GM23338 (cell line): ENCODE measurements at regions not wholly inside any gene's neighbourhood (a gene's known extent, or its start where the extent isn't known, plus 50 kb on each side); places are given as distances from the start of the nearest gene placed in this dataset.

Experiments used
- CREB1 ChIP-seq: fragments of 250-450 bp; sonication (Bioruptor Pico); IDR thresholded peaks from 2 replicates; pipeline ENCODE4 v1.5.0; 2020; ENCODE audit warnings: low read depth, mild to moderate bottlenecking, moderate library complexity
- EZH2 ChIP-seq: fragments of 200-600 bp; sonication (generic); IDR thresholded peaks from one replicate; pipeline ENCODE4 v1.8.0; 2017; ENCODE audit warnings: antibody characterized with exemption, mild to moderate bottlenecking, low read depth; ENCODE audit not compliant: unreplicated experiment
- POLR2AphosphoS5 ChIP-seq: IDR thresholded peaks from 2 replicates; pipeline ENCODE4 v1.6.1; 2016; ENCODE audit warnings: antibody characterized with exemption, low read depth
- STAT1 ChIP-seq: IDR thresholded peaks from one replicate; pipeline ENCODE4 v1.6.1; 2016; ENCODE audit warnings: antibody characterized with exemption; ENCODE audit not compliant: unreplicated experiment
- ZNF114 ChIP-seq: fragments of 250-450 bp; sonication (Bioruptor Pico); IDR thresholded peaks from 2 replicates; pipeline ENCODE4 v1.5.0; 2020; ENCODE audit warnings: mild to moderate bottlenecking, moderate library complexity
- TF ChIP-seq, protein P1 (sequence below), 2 experiments: fragments of 200-600 bp in 1 of 2; sonication (generic) in 1 of 2; conservative IDR thresholded peaks; 2 replicates each; pipeline versions ENCODE4 v1.5.1 to v1.6.1; 2016 to 2017; ENCODE audit warnings: antibody characterized with exemption in 2 of 2, low read depth in 2 of 2, mild to moderate bottlenecking in 2 of 2, moderate library complexity in 1 of 2
- TF ChIP-seq, protein P2 (sequence below): IDR thresholded peaks from one replicate; pipeline ENCODE4 v1.6.1; 2018; ENCODE audit warnings: antibody characterized with exemption; ENCODE audit not compliant: unreplicated experiment

DNA sequence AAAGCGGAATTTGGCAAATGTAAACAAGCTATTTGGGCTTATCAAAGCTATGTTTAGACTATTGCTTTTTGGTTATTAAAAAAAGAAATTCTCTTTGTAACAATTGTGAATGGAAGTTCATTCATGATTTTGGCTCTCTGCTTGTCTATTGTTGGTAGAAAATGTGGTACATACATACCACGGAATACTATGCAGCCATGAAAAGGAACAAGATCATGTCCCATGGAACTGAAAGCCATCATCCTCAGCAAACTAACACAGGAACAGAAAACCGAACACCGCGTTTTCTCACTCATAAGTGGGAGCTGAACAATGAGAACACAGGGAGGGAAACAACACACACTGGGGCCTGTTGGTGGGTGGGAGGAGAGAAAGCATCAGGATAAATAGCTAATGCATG is 465.4 kb downstream of the SETD4 start:
- TF ChIP-seq, protein P1, sequence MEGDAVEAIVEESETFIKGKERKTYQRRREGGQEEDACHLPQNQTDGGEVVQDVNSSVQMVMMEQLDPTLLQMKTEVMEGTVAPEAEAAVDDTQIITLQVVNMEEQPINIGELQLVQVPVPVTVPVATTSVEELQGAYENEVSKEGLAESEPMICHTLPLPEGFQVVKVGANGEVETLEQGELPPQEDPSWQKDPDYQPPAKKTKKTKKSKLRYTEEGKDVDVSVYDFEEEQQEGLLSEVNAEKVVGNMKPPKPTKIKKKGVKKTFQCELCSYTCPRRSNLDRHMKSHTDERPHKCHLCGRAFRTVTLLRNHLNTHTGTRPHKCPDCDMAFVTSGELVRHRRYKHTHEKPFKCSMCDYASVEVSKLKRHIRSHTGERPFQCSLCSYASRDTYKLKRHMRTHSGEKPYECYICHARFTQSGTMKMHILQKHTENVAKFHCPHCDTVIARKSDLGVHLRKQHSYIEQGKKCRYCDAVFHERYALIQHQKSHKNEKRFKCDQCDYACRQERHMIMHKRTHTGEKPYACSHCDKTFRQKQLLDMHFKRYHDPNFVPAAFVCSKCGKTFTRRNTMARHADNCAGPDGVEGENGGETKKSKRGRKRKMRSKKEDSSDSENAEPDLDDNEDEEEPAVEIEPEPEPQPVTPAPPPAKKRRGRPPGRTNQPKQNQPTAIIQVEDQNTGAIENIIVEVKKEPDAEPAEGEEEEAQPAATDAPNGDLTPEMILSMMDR (conservative IDR thresholded peaks at IDR 0.05; ENCODE audit: low read depth in 2 of 2) = no peak
- TF ChIP-seq POLR2AphosphoS5 (no peak), EZH2 (no peak), ZNF114 (CRISPR knock-in tag) (no peak), STAT1 (no peak), CREB1 (CRISPR knock-in tag) (no peak)
- TF ChIP-seq, protein P2, sequence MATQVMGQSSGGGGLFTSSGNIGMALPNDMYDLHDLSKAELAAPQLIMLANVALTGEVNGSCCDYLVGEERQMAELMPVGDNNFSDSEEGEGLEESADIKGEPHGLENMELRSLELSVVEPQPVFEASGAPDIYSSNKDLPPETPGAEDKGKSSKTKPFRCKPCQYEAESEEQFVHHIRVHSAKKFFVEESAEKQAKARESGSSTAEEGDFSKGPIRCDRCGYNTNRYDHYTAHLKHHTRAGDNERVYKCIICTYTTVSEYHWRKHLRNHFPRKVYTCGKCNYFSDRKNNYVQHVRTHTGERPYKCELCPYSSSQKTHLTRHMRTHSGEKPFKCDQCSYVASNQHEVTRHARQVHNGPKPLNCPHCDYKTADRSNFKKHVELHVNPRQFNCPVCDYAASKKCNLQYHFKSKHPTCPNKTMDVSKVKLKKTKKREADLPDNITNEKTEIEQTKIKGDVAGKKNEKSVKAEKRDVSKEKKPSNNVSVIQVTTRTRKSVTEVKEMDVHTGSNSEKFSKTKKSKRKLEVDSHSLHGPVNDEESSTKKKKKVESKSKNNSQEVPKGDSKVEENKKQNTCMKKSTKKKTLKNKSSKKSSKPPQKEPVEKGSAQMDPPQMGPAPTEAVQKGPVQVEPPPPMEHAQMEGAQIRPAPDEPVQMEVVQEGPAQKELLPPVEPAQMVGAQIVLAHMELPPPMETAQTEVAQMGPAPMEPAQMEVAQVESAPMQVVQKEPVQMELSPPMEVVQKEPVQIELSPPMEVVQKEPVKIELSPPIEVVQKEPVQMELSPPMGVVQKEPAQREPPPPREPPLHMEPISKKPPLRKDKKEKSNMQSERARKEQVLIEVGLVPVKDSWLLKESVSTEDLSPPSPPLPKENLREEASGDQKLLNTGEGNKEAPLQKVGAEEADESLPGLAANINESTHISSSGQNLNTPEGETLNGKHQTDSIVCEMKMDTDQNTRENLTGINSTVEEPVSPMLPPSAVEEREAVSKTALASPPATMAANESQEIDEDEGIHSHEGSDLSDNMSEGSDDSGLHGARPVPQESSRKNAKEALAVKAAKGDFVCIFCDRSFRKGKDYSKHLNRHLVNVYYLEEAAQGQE = no peak
